Testis (tissue), 2 donors: ENCODE measurements at regions not wholly inside any gene's neighbourhood (a gene's known extent, or its start where the extent isn't known, plus 50 kb on each side); places are given as distances from the start of the nearest gene placed in this dataset.
"Not testable (repeated sequence)": the region's sequence is repeated elsewhere in the genome, so short reads cannot be mapped to it uniquely, and the experiment has no call there.

Source experiments
- DNase-seq: peaks from one replicate; pipeline ENCODE4 v3.0.0-alpha.2; 2019
- H3K27ac ChIP-seq, 2 donors: fragments of 200-600 bp; sonication (generic); one replicate each; pipeline ENCODE4 v1.5.1; 2019
- H3K27me3 ChIP-seq: fragments of 200-600 bp; sonication (generic); one replicate; pipeline ENCODE4 v1.5.1; 2019
- H3K36me3 ChIP-seq: fragments of 200-600 bp; sonication (generic); one replicate; pipeline ENCODE4 v1.5.1; 2017; ENCODE audit warnings: low read depth; ENCODE audit errors: missing control alignments
- H3K4me1 ChIP-seq: fragments of 200-600 bp; sonication (generic); one replicate; pipeline ENCODE4 v1.5.1; 2019
- H3K4me3 ChIP-seq, 2 donors: fragments of 200-600 bp; sonication (generic); one replicate each; pipeline ENCODE4 v1.5.1; 2017 to 2019
- H3K9me3 ChIP-seq: fragments of 200-600 bp; sonication (generic); one replicate; pipeline ENCODE4 v1.5.1; 2017
- CTCF ChIP-seq, 3 experiments: fragments of 450-650 bp in 2 of 3; fragments of 200-600 bp in 1 of 3; sonication (generic) in 1 of 3; IDR thresholded peaks; one replicate each; pipeline ENCODE4 v1.5.1; 2016 to 2019; ENCODE audit warnings: antibody characterized with exemption in 3 of 3, mild to moderate bottlenecking in 2 of 3, moderate library complexity in 1 of 3
- POLR2A ChIP-seq: fragments of 450-650 bp; IDR thresholded peaks from one replicate; pipeline ENCODE4 v1.6.1; 2017; ENCODE audit warnings: antibody characterized with exemption, mild to moderate bottlenecking, moderate library complexity
- WGBS, 2 donors: methylation state at CpG; one replicate each; pipeline ENCODE4 v1.1.5; 2018; 5-methylcytosine and 5-hydroxymethylcytosine counted together
- intact Hi-C: fragments of 100-400 bp; cut with DNase I; formaldehyde crosslinking; loops from one replicate; pipeline ENCODE4 v1.15.1; 2023; ENCODE audit warnings: low total_unique reads

GRCh38 chr20:56706867-56707360, 77.8 kb downstream of the TFAP2C start:
- Histone ChIP-seq H3K4me1 (no peaks in the 10 kb centered on the region), H3K27me3 (no peaks in the 10 kb centered on the region), H3K27ac (no peak overlapping the region), H3K4me3 (no peak overlapping the region), H3K36me3 (no peaks in the 10 kb centered on the region), H3K9me3 (no peaks in the 10 kb centered on the region)
- WGBS, 2 donors: 44 to 46% methylated on average over 6 of the region's 6 CpGs
- DNase-seq: peak; percentile 70
- TF ChIP-seq CTCF (IDR thresholded peaks at IDR 0.05) (no peak), POLR2A (no peak)
- intact Hi-C loops: no loop called here

GRCh38 chr20:56708991-56709390, 79.9 kb downstream of the TFAP2C start:
- WGBS, 2 donors: 78 to 84% methylated on average over 9 to 14 of the region's 14 CpGs
- DNase-seq: no peak
- Histone ChIP-seq H3K36me3 (no peaks in the 10 kb centered on the region), H3K27me3 (no peaks in the 10 kb centered on the region), H3K4me3 (no peak overlapping the region), H3K27ac (no peak overlapping the region), H3K4me1 (no peaks in the 10 kb centered on the region), H3K9me3 (no peaks in the 10 kb centered on the region)
- TF ChIP-seq POLR2A (no peak), CTCF (IDR thresholded peaks at IDR 0.05) (no peak)
- intact Hi-C loops: no loop called here

- intact Hi-C loops: no loop called here
- 81 to 83% methylated on average over 11 of the region's 11 CpGs for WGBS, 2 donors
These were observed 81.0 kb downstream of the TFAP2C start for GRCh38 chr20:56710125-56710524.

GRCh38 chr20:56710577-56710976, 81.5 kb downstream of the TFAP2C start:
- H3K27me3 ChIP-seq, DNase-seq, H3K9me3 ChIP-seq, H3K27ac ChIP-seq, H3K4me3 ChIP-seq, intact Hi-C loops, H3K36me3 ChIP-seq, H3K4me1 ChIP-seq: not testable (repeated sequence)
- WGBS, 2 donors: 53 to 74% methylated on average over 2 of the region's 2 CpGs

More at GRCh38 chr20:56710125-56710524, 81.0 kb downstream of the TFAP2C start:
- Histone ChIP-seq H3K27ac (no peak overlapping the region), H3K27me3 (no peaks in the 10 kb centered on the region), H3K9me3 (no peaks in the 10 kb centered on the region), H3K4me1 (no peaks in the 10 kb centered on the region), H3K4me3 (no peak overlapping the region), H3K36me3 (no peaks in the 10 kb centered on the region)
- TF ChIP-seq POLR2A (no peak), CTCF (IDR thresholded peaks at IDR 0.05) (no peak)
- no peak for DNase-seq

GRCh38 chr20:56711018-56711417, 81.9 kb downstream of the TFAP2C start:
- Histone ChIP-seq H3K27me3 (no peaks in the 10 kb centered on the region), H3K9me3 (no peaks in the 10 kb centered on the region), H3K27ac (no peak overlapping the region), H3K4me1 (no peaks in the 10 kb centered on the region), H3K36me3 (no peaks in the 10 kb centered on the region), H3K4me3 (no peak overlapping the region)
- DNase-seq: no peak
- no peak for TF ChIP-seq POLR2A
- TF ChIP-seq CTCF (IDR thresholded peaks at IDR 0.05): no peak
- 57% methylated on average over 6 of the region's 6 CpGs for WGBS, 2 donors
- intact Hi-C loops: no loop called here
